ENCODE measurements at regions not wholly inside any gene's neighbourhood (a gene's known extent, or its start where the extent isn't known, plus 50 kb on each side); places are given as distances from the start of the nearest gene placed in this dataset.

DNA sequence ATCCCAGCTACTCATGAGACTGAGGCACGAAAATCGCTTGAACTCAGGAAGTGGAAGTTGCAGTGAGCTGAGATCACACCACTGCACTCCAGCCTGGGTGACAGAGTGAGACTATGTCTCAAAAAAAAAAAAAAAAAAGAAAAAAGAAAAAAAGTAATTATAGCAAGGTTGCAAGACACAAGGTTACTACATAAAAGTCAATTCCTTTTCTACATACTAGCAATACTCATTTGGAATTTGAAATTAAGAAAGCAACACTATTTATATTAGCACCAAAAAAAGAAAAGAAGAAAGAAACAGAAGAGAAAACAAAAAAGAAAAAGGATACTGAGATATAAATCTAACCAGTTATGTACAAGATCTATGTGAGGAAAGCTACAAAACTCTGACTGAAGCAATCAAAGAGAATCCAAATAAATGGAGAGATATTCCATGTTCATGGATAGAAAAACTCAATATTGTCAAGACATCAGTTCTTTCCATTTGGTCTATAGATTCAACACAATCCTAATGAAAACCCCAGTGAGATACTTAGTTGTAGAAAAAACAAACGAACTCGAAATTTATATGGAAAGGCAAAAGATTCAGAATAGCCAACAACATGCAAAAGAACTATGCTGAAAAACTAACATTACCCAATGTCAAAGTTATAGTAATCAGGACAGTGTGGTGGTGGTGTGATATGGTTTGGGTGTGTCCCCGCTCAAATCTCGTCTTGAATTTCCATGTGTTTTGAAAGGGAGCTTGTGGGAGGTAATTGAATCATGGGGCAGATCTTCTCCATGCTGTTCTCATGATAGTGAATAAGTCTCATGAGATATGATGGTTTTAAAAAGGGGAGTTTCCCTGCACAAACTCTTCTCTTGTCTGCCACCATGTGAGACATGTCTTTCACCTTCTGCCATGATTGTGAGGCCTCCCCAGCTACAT lies 73.3 kb downstream of the GPX5 start:
- TF ChIP-seq, protein P1, sequence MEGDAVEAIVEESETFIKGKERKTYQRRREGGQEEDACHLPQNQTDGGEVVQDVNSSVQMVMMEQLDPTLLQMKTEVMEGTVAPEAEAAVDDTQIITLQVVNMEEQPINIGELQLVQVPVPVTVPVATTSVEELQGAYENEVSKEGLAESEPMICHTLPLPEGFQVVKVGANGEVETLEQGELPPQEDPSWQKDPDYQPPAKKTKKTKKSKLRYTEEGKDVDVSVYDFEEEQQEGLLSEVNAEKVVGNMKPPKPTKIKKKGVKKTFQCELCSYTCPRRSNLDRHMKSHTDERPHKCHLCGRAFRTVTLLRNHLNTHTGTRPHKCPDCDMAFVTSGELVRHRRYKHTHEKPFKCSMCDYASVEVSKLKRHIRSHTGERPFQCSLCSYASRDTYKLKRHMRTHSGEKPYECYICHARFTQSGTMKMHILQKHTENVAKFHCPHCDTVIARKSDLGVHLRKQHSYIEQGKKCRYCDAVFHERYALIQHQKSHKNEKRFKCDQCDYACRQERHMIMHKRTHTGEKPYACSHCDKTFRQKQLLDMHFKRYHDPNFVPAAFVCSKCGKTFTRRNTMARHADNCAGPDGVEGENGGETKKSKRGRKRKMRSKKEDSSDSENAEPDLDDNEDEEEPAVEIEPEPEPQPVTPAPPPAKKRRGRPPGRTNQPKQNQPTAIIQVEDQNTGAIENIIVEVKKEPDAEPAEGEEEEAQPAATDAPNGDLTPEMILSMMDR (IDR thresholded peaks at IDR 0.05) = no peak
- TF ChIP-seq POLR2A (IDR thresholded peaks at IDR 0.05) = no peak
- no peak for TF ChIP-seq EP300 (IDR thresholded peaks at IDR 0.05)

All from ovary (tissue), 3 donors.